Naive thymus-derived CD8-positive, alpha-beta T cell (primary cell): ENCODE measurements at regions not wholly inside any gene's neighbourhood (a gene's known extent, or its start where the extent isn't known, plus 50 kb on each side); places are given as distances from the start of the nearest gene placed in this dataset.
A peak's percentile ranks its signal among the peaks of the same experiment; 100 is the strongest.

Experiments
- ATAC-seq, 2 donors: fragments of 150-1000 bp; cut with Tn5 transposase in 1 of 2; sonication (Bioruptor Pico), chemical (Tn5 transposase) in 1 of 2; 1 replicate in 1 of 2; 2 replicates in 1 of 2; pipeline ENCODE4 v1.10.0; 2021; ENCODE audit warnings: mild to moderate bottlenecking in 2 of 2, moderate library complexity in 2 of 2
- POLR2A ChIA-PET: fragments of 350-600 bp; sonication (Branson Sonifier 250); formaldehyde crosslinking; loops from one replicate; lab custom pipeline; 2021; ENCODE audit warnings: antibody characterized with exemption; lab: Charles Lee
- DNase-seq, 10 donors: peaks; one replicate each; pipeline versions ENCODE4 v3.0.0 to v3.0.0-alpha.2; 2020 to 2022
- H3K27ac Mint-ChIP-seq, 10 donors: one replicate each; pipeline ENCODE4 v1.8.0; 2020 to 2022; ENCODE audit warnings: mild to moderate bottlenecking in 10 of 10, mixed read lengths in 10 of 10, moderate library complexity in 4 of 10, inconsistent platforms in 1 of 10
- H3K27me3 Mint-ChIP-seq, 5 donors: one replicate each; pipeline ENCODE4 v1.8.0; 2021 to 2022; ENCODE audit warnings: mixed read lengths in 5 of 5
- H3K36me3 Mint-ChIP-seq, 3 donors: one replicate each; pipeline ENCODE4 v1.8.0; 2020 to 2022; ENCODE audit warnings: mixed read lengths in 3 of 3, mild to moderate bottlenecking in 2 of 3, inconsistent platforms in 1 of 3
- H3K4me1 Mint-ChIP-seq, 4 donors: one replicate each; pipeline ENCODE4 v1.8.0; 2021 to 2022; ENCODE audit warnings: mixed read lengths in 4 of 4
- H3K4me3 Mint-ChIP-seq, 10 donors: one replicate each; pipeline ENCODE4 v1.8.0; 2020 to 2022; ENCODE audit warnings: mild to moderate bottlenecking in 10 of 10, mixed read lengths in 10 of 10, moderate library complexity in 6 of 10, inconsistent platforms in 1 of 10
- H3K9me3 Mint-ChIP-seq, 9 donors: one replicate each; pipeline ENCODE4 v1.8.0; 2020 to 2022; ENCODE audit warnings: mixed read lengths in 9 of 9, mild to moderate bottlenecking in 3 of 9, inconsistent platforms in 1 of 9, moderate library complexity in 1 of 9

DNA sequence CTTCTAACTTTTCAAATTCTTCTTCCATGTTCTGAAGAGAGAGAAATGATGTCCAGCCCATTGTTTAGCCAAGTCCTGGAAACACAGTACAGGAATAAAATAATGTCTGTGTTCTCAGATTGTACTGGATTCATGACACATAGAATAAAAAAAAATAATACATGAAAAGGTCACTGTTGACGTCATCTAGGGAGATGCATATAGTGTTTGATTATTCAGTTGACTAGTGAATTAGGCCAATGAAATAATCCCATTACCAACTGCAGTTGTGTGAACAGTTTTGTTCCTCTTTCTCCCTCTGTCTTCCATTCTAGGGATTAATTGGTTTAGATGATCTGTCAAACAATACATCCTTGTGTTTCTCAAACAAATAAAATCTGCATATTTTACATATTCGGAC is 222.8 kb downstream of the ALDH8A1 start:
- Mint-ChIP-seq H3K4me1 (peaks cover 0 to 3% (median 0%) of the 10 kb centered on the region in 4 donors), H3K27me3 (peaks cover 2 to 12% (median 4%) of the 10 kb centered on the region in 5 donors), H3K36me3 (no peaks in the 10 kb centered on the region), H3K27ac (no peak overlapping the region), H3K4me3 (no peak overlapping the region), H3K9me3 (no peaks in the 10 kb centered on the region)
- DNase-seq (no peak), ATAC-seq (no peak)
- POLR2A ChIA-PET, result no interaction called here

DNA sequence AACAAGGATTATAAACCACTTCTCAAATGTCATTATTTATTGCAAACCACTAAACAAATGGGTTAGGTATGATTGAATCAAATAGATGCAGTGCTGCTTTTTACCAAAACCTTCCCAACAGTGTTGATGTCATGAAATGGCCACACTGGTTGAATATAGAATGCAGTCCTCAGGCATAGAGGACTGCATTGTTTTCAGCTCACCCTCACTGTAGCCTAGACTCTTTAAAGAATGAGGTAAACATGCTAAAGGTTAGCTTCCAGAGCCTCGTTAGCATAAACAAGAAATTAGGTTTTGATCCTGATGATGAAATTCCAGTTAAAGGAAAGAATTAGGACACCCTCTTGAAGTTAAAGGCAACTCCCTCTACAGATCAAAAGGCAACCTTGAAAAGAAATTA is 224.3 kb downstream of the ALDH8A1 start:
- no peaks in the 10 kb centered on the region for H3K36me3 Mint-ChIP-seq
- ATAC-seq, result no peak
- POLR2A ChIA-PET, result no interaction called here
- no peak overlapping the region for H3K4me3 Mint-ChIP-seq
- no peak for DNase-seq
- H3K4me1 Mint-ChIP-seq, result peaks cover 0 to 3% (median 0%) of the 10 kb centered on the region in 4 donors
- peaks cover 0 to 12% (median 4%) of the 10 kb centered on the region in 5 donors for H3K27me3 Mint-ChIP-seq
- H3K27ac Mint-ChIP-seq, result no peak overlapping the region
- H3K9me3 Mint-ChIP-seq, result no peaks in the 10 kb centered on the region

DNA sequence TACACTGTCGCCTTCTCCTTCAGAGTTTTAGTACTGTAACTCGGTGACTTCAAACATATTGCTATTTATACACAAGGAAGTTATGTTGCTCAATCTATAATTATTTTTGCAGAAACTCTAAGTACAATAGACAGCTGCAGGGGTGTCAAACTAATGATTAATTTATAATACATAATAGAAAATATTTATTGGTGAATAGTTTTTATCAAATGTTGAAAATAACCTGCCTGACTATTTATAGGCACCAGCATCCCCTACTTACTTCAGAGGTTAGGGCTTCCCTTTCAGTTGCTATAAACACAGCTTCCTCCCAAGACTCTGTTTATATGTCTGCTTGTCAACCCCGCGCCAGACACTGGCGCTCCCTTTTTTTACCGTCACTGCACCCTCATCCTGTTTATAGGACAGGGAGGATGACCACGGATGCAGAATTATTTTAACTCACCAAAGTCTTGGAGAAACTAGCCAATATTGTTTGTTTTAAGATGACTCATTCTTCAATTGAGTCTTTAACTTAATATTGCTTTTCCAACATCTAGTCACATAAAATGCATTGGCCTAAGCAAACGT is 225.0 kb downstream of the ALDH8A1 start:
- ATAC-seq, result no peak
- Mint-ChIP-seq H3K36me3 (no peaks in the 10 kb centered on the region), H3K27me3 (peaks cover 0 to 12% (median 4%) of the 10 kb centered on the region in 5 donors), H3K27ac (no peak overlapping the region), H3K4me1 (peaks cover 0 to 3% (median 1%) of the 10 kb centered on the region in 4 donors), H3K9me3 (no peaks in the 10 kb centered on the region), H3K4me3 (no peak overlapping the region)
- POLR2A ChIA-PET, result no interaction called here
- DNase-seq, result no peak

DNA sequence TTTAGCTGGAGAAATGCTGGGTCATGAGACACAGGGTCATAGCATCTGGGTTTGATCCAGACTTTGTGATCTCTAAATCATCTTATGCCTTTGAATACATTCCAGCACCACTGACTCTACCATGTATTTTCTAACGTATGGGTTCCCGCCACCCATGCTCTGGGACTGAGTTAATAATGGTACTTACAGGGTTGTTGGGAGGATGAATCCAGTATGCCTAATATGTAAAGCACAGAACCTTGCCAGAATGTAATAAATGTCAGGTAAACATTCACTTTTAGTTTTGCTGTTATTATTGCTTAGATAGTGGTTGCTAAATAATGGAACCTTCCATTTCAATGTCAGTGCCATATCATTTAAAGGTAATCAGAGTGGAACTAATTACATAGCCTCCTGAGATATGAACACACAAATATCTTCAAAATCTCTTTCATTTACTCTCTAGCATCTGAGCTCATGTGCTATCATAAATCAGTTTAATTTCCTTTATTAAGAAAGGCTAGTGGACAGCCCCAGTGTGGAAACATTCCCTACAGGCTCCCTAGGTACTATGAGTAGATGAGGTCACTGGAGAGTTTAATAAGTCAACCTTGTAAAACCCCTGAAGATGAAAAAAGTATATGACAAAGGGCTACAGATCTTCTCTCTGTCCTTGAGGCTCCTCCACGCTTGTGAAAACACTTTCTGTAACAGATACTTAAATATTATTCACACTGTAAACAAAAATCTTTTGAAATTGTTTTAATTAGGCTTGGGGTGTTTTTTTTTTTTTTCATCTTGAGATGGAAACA is 226.6 kb downstream of the ALDH8A1 start:
- POLR2A ChIA-PET, result no interaction called here
- DNase-seq (no peak), ATAC-seq (no peak)
- no peak overlapping the region for H3K4me3 Mint-ChIP-seq
- no peak overlapping the region for H3K27ac Mint-ChIP-seq
- no peaks in the 10 kb centered on the region for H3K9me3 Mint-ChIP-seq
- H3K27me3 Mint-ChIP-seq, result peaks cover 0 to 12% (median 4%) of the 10 kb centered on the region in 5 donors
- no peaks in the 10 kb centered on the region for H3K36me3 Mint-ChIP-seq
- H3K4me1 Mint-ChIP-seq, result peaks cover 0 to 3% (median 1%) of the 10 kb centered on the region in 4 donors

DNA sequence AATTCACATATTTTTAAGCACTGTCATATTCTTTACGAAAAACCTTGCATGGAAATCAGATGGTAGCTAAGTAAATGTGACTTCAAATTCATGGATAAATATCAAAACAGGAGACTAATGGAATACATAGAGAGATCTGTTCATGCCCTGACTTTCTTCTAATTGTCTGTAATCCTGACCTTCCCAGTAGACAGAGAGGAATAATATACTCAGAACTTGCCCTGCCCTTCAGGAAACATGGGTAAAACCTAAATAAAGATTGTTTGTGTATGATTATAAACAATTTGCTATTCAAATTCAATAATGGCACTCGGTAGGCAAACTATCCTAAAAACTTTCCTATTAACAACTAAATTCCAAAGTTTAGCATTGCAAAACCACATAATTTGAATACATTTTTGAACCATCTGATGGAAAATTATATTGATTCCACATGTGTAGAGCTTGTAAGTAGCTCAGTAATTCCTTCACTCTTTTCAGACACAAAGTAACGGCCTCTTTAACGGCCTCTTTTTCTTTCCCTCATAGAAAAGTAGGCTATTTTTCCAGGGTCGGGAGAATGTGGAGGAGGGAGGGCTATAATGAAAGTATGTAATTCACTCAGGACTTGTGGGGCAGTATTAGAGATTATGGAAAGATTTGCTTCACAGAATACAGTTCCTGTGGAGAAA is 227.6 kb downstream of the ALDH8A1 start:
- ATAC-seq, result no peak
- H3K4me3 Mint-ChIP-seq, result no peak overlapping the region
- POLR2A ChIA-PET, result no interaction called here

DNA sequence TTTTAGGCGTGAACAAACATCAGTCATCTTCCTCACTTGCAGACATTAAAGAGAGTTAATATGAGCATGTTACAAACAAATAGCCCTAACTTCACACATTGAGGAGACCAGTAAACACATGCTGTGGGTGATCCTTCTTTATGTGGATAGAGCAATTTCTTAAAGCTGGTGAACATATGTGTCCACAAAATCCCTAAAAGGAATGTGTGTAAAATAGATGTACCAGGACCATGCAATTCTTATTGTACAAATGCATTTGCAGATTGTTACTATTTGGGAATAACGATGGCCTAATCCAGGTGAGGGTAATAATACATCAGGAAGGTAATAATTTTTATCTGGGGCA is 228.9 kb downstream of the ALDH8A1 start:
- Mint-ChIP-seq H3K4me1 (peaks cover 0 to 3% (median 1%) of the 10 kb centered on the region in 4 donors), H3K27me3 (peaks cover 0 to 3% (median 0%) of the 10 kb centered on the region in 5 donors), H3K36me3 (no peaks in the 10 kb centered on the region), H3K9me3 (no peaks in the 10 kb centered on the region), H3K27ac (no peak overlapping the region), H3K4me3 (no peak overlapping the region)
- no peak for ATAC-seq
- POLR2A ChIA-PET, result no interaction called here
- no peak for DNase-seq

More for the DNA sequence above, 227.6 kb downstream of the ALDH8A1 start:
- peaks cover 0 to 3% (median 1%) of the 10 kb centered on the region in 4 donors for H3K4me1 Mint-ChIP-seq
- H3K27me3 Mint-ChIP-seq, result peaks cover 0 to 12% (median 4%) of the 10 kb centered on the region in 5 donors
- H3K27ac Mint-ChIP-seq, result no peak overlapping the region
- DNase-seq, result no peak
- no peaks in the 10 kb centered on the region for H3K9me3 Mint-ChIP-seq
- H3K36me3 Mint-ChIP-seq, result no peaks in the 10 kb centered on the region

DNA sequence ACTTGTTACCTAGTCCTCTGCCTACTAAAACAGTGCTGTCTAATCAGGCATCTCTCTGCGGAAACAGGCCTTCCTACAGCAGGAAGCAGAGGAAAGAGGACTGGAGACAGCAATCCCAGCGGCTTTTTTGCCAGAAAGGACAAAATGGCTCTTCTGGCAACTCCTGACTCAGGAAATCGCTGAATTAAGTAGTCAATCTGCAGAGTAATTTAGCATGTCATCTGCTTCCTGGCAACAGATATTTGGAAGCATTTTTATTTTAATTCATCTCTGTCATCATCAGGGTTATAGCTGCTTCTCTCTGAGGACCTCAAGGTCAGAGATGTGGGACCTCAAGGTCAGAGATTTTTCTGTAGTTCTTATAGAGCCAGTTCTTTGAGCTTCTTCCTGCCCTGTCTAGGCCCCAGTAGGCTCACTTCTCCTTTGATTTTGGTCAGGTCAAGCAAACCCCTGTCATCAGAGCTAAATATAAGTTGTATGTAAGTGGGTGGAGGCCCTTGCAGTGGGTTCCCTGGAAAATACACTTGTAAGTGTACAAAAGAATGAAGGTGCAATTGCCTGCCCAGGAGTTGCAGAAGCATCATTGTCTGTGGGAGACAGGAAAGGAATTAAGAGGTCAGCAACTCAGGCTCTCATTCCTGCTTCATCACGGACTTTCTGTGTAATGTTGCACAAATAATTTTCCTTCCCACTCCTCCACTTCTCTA is 229.4 kb downstream of the ALDH8A1 start:
- no peaks in the 10 kb centered on the region for H3K27me3 Mint-ChIP-seq
- no peaks in the 10 kb centered on the region for H3K9me3 Mint-ChIP-seq
- DNase-seq, result no peak
- ATAC-seq, result no peak
- POLR2A ChIA-PET, result no interaction called here
- H3K4me1 Mint-ChIP-seq, result peaks cover 2 to 5% (median 2%) of the 10 kb centered on the region in 4 donors
- no peak overlapping the region for H3K4me3 Mint-ChIP-seq
- H3K27ac Mint-ChIP-seq, result peak overlapping the region in 1 of 10 donors; percentile 9
- no peaks in the 10 kb centered on the region for H3K36me3 Mint-ChIP-seq

DNA sequence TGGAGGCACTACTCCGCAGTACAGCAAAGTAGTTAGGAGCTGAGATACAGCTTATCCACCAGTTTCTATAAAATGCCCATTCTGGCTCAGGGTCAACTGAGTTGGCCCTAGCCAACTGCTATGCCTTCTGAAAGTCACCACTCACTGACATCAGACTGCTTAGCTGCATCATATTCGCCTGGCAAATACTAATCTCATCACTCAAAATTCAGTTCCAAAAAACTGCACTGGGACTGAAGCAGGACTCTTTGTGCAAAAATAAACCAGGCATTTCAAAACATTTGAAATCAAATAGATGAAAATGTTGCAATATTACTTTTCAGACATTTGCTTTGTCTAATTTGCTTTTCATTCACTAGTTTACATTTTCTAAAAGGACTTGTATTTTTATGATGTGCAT is 230.0 kb downstream of the ALDH8A1 start:
- Mint-ChIP-seq H3K4me3 (no peak overlapping the region), H3K9me3 (no peaks in the 10 kb centered on the region), H3K27me3 (no peaks in the 10 kb centered on the region), H3K27ac (no peak overlapping the region), H3K36me3 (no peaks in the 10 kb centered on the region), H3K4me1 (peaks cover 2 to 8% (median 2%) of the 10 kb centered on the region in 4 donors)
- DNase-seq (no peak), ATAC-seq (no peak)
- POLR2A ChIA-PET, result no interaction called here

DNA sequence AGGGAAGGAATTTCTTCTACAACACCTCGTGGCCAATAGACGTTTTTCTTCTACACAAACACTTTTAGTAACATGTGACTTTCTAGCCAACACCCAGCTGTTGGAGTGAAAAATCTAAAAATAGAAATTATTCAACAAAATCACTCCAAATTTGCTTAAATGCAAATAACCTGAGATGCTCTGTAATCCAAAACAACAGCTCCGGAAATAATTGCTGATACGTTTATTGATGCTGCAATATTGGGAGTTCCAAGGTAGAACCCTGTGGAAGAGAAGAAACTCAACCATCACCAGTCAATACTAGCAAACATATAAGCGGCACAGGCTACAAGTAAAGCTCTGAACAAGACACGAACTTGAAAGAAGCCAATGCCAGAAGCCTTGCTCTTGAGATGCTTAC is 230.6 kb downstream of the ALDH8A1 start:
- no peak for ATAC-seq
- Mint-ChIP-seq H3K4me1 (peaks cover 4 to 14% (median 6%) of the 10 kb centered on the region in 4 donors), H3K9me3 (no peaks in the 10 kb centered on the region), H3K4me3 (no peak overlapping the region), H3K36me3 (no peaks in the 10 kb centered on the region), H3K27ac (no peak overlapping the region), H3K27me3 (peaks cover 0 to 1% (median 0%) of the 10 kb centered on the region in 5 donors)
- POLR2A ChIA-PET, result no interaction called here
- DNase-seq, result no peak

DNA sequence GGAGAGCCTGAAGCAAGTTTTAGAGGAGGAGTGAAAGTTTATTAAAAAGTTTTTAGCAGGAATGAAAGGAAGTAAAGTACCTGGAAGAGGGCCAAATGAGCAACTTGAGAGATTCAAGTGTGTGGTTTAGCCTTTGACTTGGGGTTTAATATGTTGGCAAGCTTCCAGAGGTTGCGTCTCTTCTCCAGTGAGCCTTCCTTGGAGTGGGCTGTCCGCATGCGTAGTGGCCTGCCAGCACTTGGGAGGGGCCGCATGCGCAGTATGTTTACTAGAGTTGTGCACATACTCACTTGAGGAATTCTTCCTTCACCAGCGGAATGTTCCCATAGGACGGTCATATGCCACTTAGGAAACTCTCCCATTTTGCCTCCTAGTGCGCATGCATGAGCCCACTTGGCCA is 235.2 kb downstream of the ALDH8A1 start:
- H3K4me1 Mint-ChIP-seq, result peaks cover 4 to 21% (median 10%) of the 10 kb centered on the region in 4 donors
- H3K27me3 Mint-ChIP-seq, result peaks cover 1 to 11% (median 6%) of the 10 kb centered on the region in 5 donors
- H3K9me3 Mint-ChIP-seq, result no peaks in the 10 kb centered on the region
- H3K4me3 Mint-ChIP-seq, result peak overlapping the region in 3 of 10 donors; percentile 16 to 56 (median 19)
- no peaks in the 10 kb centered on the region for H3K36me3 Mint-ChIP-seq
- peak overlapping the region in 1 of 10 donors; percentile 50 for H3K27ac Mint-ChIP-seq
- POLR2A ChIA-PET, result no interaction called here
- ATAC-seq (no peak), DNase-seq (peak in 2 of 10 donors; percentile 2 to 21)

DNA sequence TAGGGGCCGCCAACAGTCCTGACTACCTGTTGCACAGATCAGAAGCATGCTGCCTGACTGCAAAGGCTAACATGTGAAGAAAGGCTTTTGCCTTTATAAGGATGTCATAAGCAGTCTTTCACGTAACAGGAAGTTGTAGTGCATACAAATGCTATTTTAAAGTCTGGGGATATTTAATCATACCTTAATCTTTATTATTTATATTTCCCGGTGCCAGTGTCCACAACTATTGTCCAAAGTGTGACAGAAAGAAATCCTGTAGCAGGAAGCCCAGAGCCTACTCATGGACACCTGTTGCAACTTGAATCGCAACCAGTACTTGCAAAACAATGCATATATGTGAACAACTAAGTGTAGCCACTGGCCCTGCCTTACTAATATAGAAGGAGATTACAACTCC is 235.8 kb downstream of the ALDH8A1 start:
- Mint-ChIP-seq H3K27ac (peak overlapping the region in 1 of 10 donors; percentile 50), H3K9me3 (no peaks in the 10 kb centered on the region), H3K27me3 (peaks cover 3 to 11% (median 6%) of the 10 kb centered on the region in 5 donors), H3K4me3 (peak overlapping the region in 3 of 10 donors; percentile 16 to 56 (median 19)), H3K36me3 (no peaks in the 10 kb centered on the region), H3K4me1 (peaks cover 4 to 21% (median 10%) of the 10 kb centered on the region in 4 donors)
- ATAC-seq (peak in 1 of 2 donors; percentile 33), DNase-seq (peak in 1 of 10 donors; percentile 8)
- POLR2A ChIA-PET, result no interaction called here

DNA sequence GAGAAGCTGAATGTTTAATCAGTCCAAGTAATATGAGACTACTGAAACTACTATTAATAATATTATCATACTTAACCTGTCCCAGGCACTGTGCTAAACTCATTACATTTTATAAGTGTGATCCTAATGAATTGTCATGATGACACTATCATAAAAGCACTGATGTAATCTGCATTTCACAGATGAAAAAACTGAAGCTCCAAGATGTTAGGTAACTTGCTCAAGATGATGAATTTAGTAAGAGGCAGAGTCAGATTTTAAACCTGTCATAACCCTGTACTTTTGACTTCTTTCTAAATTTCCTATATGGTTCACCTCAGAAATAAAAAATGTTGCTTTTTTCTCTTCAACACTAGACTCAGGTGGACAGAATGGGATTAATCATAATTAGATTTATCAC is 237.6 kb downstream of the ALDH8A1 start:
- ATAC-seq, result no peak
- no peaks in the 10 kb centered on the region for H3K9me3 Mint-ChIP-seq
- peaks cover 3 to 14% (median 6%) of the 10 kb centered on the region in 5 donors for H3K27me3 Mint-ChIP-seq
- peaks cover 4 to 21% (median 10%) of the 10 kb centered on the region in 4 donors for H3K4me1 Mint-ChIP-seq
- no peaks in the 10 kb centered on the region for H3K36me3 Mint-ChIP-seq
- H3K4me3 Mint-ChIP-seq, result no peak overlapping the region
- POLR2A ChIA-PET, result no interaction called here
- DNase-seq, result no peak
- no peak overlapping the region for H3K27ac Mint-ChIP-seq
